Epithelial cell of esophagus (primary cell): ENCODE measurements at regions not wholly inside any gene's neighbourhood (a gene's known extent, or its start where the extent isn't known, plus 50 kb on each side); places are given as distances from the start of the nearest gene placed in this dataset.
A peak's percentile ranks its signal among the peaks of the same experiment; 100 is the strongest.

Source experiments
- DNase-seq: peaks from one replicate; pipeline ENCODE4 v3.0.0; 2010; ENCODE audit warnings: low read depth
- H3K4me3 ChIP-seq: 2 replicates; pipeline ENCODE4 v1.5.1; 2011; ENCODE audit warnings: mild to moderate bottlenecking, low read length, control low read depth
- TF ChIP-seq, protein P1 (sequence below): IDR thresholded peaks from 2 replicates; pipeline ENCODE4 v1.5.1; 2011; ENCODE audit warnings: low read depth, mild to moderate bottlenecking, low read length, control low read depth, inconsistent platforms; ENCODE audit not compliant: insufficient read depth; ENCODE audit errors: missing control alignments

DNA sequence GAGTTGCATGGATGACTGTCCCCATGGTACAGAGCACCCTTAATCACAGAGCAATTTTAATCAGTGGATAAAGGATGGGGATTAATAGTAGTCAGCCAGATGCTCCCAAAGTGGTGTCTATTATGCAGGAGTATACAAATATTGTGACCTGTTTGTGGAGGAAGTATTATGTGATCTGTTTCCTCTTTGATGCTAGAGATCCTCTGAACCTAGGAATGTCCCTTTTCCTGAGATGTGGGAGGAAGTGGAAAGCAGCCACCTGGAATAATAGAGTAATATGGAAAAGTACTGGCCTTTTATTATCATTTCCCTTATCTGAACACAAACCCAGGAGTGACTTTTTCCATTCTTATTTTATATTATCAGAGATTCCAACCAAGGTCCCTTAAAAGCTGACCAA is 94.2 kb upstream of the EFEMP1 start:
- TF ChIP-seq, protein P1, sequence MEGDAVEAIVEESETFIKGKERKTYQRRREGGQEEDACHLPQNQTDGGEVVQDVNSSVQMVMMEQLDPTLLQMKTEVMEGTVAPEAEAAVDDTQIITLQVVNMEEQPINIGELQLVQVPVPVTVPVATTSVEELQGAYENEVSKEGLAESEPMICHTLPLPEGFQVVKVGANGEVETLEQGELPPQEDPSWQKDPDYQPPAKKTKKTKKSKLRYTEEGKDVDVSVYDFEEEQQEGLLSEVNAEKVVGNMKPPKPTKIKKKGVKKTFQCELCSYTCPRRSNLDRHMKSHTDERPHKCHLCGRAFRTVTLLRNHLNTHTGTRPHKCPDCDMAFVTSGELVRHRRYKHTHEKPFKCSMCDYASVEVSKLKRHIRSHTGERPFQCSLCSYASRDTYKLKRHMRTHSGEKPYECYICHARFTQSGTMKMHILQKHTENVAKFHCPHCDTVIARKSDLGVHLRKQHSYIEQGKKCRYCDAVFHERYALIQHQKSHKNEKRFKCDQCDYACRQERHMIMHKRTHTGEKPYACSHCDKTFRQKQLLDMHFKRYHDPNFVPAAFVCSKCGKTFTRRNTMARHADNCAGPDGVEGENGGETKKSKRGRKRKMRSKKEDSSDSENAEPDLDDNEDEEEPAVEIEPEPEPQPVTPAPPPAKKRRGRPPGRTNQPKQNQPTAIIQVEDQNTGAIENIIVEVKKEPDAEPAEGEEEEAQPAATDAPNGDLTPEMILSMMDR, result no peak

DNA sequence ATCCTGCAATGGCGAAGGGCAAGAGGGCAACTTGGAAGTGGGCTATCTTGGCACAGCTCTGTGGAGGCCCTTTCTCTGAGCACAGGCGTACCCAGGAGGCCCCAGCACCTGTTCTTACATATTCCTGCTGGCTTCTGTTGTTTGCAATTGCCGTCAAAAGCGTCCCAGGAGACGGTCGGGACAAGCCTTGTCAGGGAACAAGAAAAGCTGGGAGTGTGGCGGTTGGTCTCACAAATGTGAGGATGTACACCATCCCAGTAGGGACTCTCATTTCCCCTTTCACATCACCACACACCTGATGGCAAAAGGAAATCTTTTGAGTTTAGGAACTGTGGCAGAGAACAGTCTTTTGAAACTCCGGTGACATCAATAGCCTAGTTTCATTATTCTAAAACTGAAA is 94.7 kb upstream of the EFEMP1 start:
- TF ChIP-seq, protein P1, result no peak
- H3K4me3 ChIP-seq, result no peak overlapping the region
- no peak for DNase-seq

More for the DNA sequence above, 94.2 kb upstream of the EFEMP1 start:
- DNase-seq, result no peak
- H3K4me3 ChIP-seq, result no peak overlapping the region

DNA sequence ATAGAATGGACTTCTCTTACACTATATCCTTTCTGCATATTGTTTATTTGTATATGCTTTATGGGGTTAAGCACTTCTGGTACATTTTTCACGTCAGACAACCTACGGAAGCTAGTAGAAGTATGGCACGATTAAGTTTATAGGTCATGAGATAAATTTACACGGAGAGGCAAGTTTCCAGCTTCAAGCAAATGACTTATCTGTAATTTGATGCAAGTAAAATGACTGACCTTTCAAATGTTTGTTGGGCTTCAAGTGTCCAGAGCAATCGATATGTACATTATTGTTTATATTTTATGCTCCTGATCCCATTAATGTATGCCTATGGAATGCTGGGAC is 97.5 kb upstream of the EFEMP1 start:
- TF ChIP-seq, protein P1, result no peak
- H3K4me3 ChIP-seq, result no peak overlapping the region

DNA sequence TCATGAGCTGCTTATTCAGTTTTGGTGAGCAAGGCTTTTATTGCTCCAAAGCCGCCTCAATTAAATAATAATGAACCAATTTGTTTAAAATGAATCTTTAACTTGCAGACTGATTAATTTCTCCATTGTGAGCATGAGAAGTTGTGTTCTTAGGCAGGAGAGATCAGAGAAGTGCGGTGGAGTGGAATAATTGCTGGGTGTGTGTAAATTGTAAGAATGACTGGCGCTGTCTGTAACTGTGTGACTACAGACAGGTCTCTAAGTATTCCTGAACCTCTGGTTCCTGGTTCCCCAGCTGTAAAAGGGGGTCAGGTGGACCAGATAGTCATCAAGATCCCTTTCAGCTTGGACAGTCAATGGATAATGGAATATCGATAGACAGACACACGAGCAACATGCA is 98.0 kb upstream of the EFEMP1 start:
- TF ChIP-seq, protein P1, result no peak

More for the DNA sequence above, 97.5 kb upstream of the EFEMP1 start:
- DNase-seq, result no peak

DNA sequence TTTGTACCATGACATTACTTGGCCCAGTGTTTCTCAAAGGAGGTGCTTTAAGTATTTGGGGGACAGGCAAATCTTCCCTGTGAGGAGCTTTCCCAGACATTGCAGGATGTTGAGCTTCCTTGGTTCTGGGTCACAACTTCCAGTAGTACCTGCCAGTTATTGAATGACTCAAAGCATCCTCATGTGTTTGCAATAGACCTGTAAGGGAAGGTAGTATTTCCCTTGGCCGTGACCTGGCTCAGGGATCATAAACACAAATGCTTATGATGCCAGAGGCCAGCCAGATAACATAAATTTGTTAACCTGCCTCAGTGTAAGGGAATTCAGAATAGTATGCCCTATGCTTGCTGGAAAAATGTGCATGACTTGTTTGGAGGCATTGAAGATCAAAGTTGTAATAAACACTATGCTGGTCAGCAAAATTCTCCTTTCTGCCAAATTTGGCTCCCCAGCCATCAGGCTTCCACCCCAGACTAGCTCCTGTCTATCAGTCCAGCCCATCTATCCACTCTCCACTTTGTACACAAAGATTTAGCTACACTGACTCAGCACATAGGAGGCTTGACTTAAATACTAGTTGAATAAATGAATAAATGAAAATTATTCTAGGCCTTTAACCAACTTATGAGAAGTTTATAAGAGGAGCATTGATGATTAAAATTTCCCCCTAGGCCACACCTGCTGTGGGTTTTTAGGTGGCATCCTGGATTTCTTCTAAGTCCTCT is 102.0 kb upstream of the EFEMP1 start:
- peak; percentile 13 for DNase-seq
- TF ChIP-seq, protein P1, result no peak
- no peak overlapping the region for H3K4me3 ChIP-seq

More for the DNA sequence above, 98.0 kb upstream of the EFEMP1 start:
- H3K4me3 ChIP-seq, result no peak overlapping the region
- DNase-seq, result no peak

DNA sequence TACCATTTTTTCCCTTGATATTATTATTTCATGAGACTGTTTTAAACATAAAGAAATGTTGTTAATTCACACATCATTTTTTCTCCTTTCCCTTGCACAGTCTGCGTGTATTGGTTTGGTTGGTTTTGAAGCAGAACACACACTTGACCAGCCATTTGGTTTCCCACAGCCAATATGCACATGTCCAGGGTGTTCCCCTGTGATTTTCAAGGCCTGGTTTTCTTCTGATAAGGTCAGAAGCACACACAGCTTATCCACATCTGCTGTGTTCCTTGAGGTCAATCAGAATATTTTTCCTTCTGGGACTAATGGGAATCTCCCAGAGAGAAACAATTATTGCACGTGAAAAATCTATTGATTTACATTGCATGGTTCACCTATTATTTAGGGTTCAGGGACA is 103.2 kb upstream of the EFEMP1 start:
- TF ChIP-seq, protein P1, result no peak
- H3K4me3 ChIP-seq, result no peak overlapping the region
- DNase-seq, result no peak

DNA sequence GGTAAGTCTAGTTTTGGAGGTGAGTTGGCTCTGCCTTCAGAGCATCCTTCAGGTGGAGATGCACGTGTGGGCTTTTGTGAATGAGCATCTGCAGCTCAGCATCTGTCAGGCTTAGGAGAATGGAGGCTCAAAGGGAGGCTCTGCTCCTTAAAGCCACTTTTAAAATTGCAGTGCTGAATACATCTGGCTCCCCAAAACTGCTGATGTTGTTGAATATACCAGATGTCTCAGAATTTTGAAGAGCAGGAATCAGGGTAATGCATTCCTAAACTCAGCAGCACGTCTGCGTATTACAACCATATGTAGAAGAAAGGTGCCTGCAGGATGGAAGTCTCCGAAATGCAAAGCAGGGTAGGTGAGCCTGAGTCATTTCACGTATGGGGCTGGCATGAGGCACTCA is 106.5 kb upstream of the EFEMP1 start:
- H3K4me3 ChIP-seq, result no peak overlapping the region
- no peak for DNase-seq
- TF ChIP-seq, protein P1, result no peak
